DND-41 (cell line): ENCODE measurements at regions not wholly inside any gene's neighbourhood (a gene's known extent, or its start where the extent isn't known, plus 50 kb on each side); places are given as distances from the start of the nearest gene placed in this dataset.

Experiments
- CTCF ChIP-seq: IDR thresholded peaks from 2 replicates; pipeline ENCODE4 v1.5.1; 2012; ENCODE audit warnings: borderline replicate concordance, low read length, moderate library complexity, mild to moderate bottlenecking; ENCODE audit not compliant: poor library complexity, severe bottlenecking; ENCODE audit errors: extremely low read depth
- EZH2 ChIP-seq: IDR thresholded peaks from 3 replicates; pipeline ENCODE4 v1.6.1; 2012; ENCODE audit warnings: borderline replicate concordance, low read depth, mild to moderate bottlenecking, moderate library complexity, low read length, inconsistent platforms; ENCODE audit not compliant: severe bottlenecking

GRCh38 chr13:90098577-90098976 is 1248.9 kb upstream of the MIR17HG start:
- TF ChIP-seq CTCF (no peak), EZH2 (no peak)
